H9 (cell line): ENCODE measurements at regions not wholly inside any gene's neighbourhood (a gene's known extent, or its start where the extent isn't known, plus 50 kb on each side); places are given as distances from the start of the nearest gene placed in this dataset.

Experiments
- DNase-seq: peaks from one replicate; pipeline ENCODE4 v3.0.0-alpha.2; 2017
- H2AFZ ChIP-seq: one replicate; pipeline ENCODE4 v1.6.1; 2013; ENCODE audit warnings: mild to moderate bottlenecking, low read length, control low read depth, moderate library complexity
- H2AK5ac ChIP-seq: 2 replicates; pipeline ENCODE4 v1.6.1; 2013; ENCODE audit warnings: low read length, control low read depth, mixed read lengths; ENCODE audit not compliant: insufficient read length
- H2BK120ac ChIP-seq: one replicate; pipeline ENCODE4 v1.6.1; 2013; ENCODE audit warnings: low read depth, mild to moderate bottlenecking, low read length, control low read depth, inconsistent platforms; ENCODE audit not compliant: poor library complexity, severe bottlenecking
- H2BK12ac ChIP-seq: 2 replicates; pipeline ENCODE4 v1.6.1; 2013; ENCODE audit warnings: low read length, control low read depth, mixed read lengths, low read depth; ENCODE audit not compliant: insufficient read length
- H2BK15ac ChIP-seq: 2 replicates; pipeline ENCODE4 v1.6.1; 2013; ENCODE audit warnings: low read depth, low read length, control low read depth
- H2BK20ac ChIP-seq: one replicate; pipeline ENCODE4 v1.6.1; 2013; ENCODE audit warnings: low read depth, mild to moderate bottlenecking, low read length, control low read depth, inconsistent platforms; ENCODE audit not compliant: poor library complexity, severe bottlenecking
- H2BK5ac ChIP-seq: 2 replicates; pipeline ENCODE4 v1.6.1; 2013; ENCODE audit warnings: low read length, control low read depth, mixed read lengths; ENCODE audit not compliant: insufficient read length
- H3K14ac ChIP-seq: 2 replicates; pipeline ENCODE4 v1.6.1; 2013; ENCODE audit warnings: low read length, control low read depth; ENCODE audit not compliant: insufficient read depth
- H3K18ac ChIP-seq: 2 replicates; pipeline ENCODE4 v1.6.1; 2013; ENCODE audit warnings: low read depth, mild to moderate bottlenecking, mixed read lengths, low read length, control low read depth; ENCODE audit not compliant: insufficient read length
- H3K23ac ChIP-seq: 2 replicates; pipeline ENCODE4 v1.6.1; 2013; ENCODE audit warnings: low read length, control low read depth, mixed read lengths, low read depth; ENCODE audit not compliant: insufficient read length
- H3K23me2 ChIP-seq: 2 replicates; pipeline ENCODE4 v1.6.1; 2013; ENCODE audit warnings: low read depth, mild to moderate bottlenecking, mixed read lengths, low read length, control low read depth; ENCODE audit not compliant: insufficient read length, poor library complexity, severe bottlenecking
- H3K27ac ChIP-seq: 2 replicates; pipeline ENCODE4 v1.5.1; 2013; ENCODE audit warnings: low read length, control low read depth, mixed read lengths, low read depth; ENCODE audit not compliant: insufficient read length
- H3K27me3 ChIP-seq: 2 replicates; pipeline ENCODE4 v1.6.1; 2013; ENCODE audit warnings: low read length, control low read depth, inconsistent platforms; ENCODE audit not compliant: insufficient read depth
- H3K4ac ChIP-seq: 2 replicates; pipeline ENCODE4 v1.6.1; 2013; ENCODE audit warnings: low read depth, mild to moderate bottlenecking, control low read depth, inconsistent platforms, low read length, moderate library complexity
- H3K4me1 ChIP-seq: 2 replicates; pipeline ENCODE4 v1.6.1; 2013; ENCODE audit warnings: low read length, control low read depth, inconsistent platforms; ENCODE audit not compliant: insufficient read depth
- H3K4me2 ChIP-seq: 2 replicates; pipeline ENCODE4 v1.6.1; 2013; ENCODE audit warnings: low read length, control low read depth, mixed read lengths; ENCODE audit not compliant: insufficient read length, insufficient read depth
- H3K56ac ChIP-seq: 2 replicates; pipeline ENCODE4 v1.6.1; 2013; ENCODE audit warnings: low read depth, mild to moderate bottlenecking, mixed read lengths, low read length, control low read depth; ENCODE audit not compliant: insufficient read length
- H3K79me1 ChIP-seq: 2 replicates; pipeline ENCODE4 v1.6.1; 2013; ENCODE audit warnings: low read depth, mild to moderate bottlenecking, moderate library complexity, low read length, control low read depth, inconsistent platforms; ENCODE audit not compliant: insufficient read depth, poor library complexity, severe bottlenecking
- H3K79me2 ChIP-seq: 2 replicates; pipeline ENCODE4 v1.6.1; 2013; ENCODE audit warnings: low read length, control low read depth, inconsistent platforms; ENCODE audit not compliant: insufficient read depth
- H3K9ac ChIP-seq: 2 replicates; pipeline ENCODE4 v1.6.1; 2013; ENCODE audit warnings: low read length, control low read depth, mixed read lengths; ENCODE audit not compliant: insufficient read length; ENCODE audit errors: extremely low read depth
- H3K9me3 ChIP-seq: one replicate; pipeline ENCODE4 v1.6.1; 2013; ENCODE audit warnings: low read depth, low read length, inconsistent platforms; ENCODE audit not compliant: control insufficient read depth
- H3T11ph ChIP-seq: one replicate; pipeline ENCODE4 v1.6.1; 2013; ENCODE audit warnings: mild to moderate bottlenecking, low read length, control low read depth, inconsistent platforms
- H4K20me1 ChIP-seq: one replicate; pipeline ENCODE4 v1.6.1; 2013; ENCODE audit not compliant: control insufficient read depth, insufficient read length, insufficient read depth
- H4K5ac ChIP-seq: 2 replicates; pipeline ENCODE4 v1.6.1; 2013; ENCODE audit warnings: low read depth, mild to moderate bottlenecking, mixed read lengths, low read length, control low read depth; ENCODE audit not compliant: insufficient read length
- H4K8ac ChIP-seq: replicated peaks from 2 replicates; pipeline ENCODE4 v1.6.1; 2013; ENCODE audit warnings: low read length, control low read depth, mixed read lengths, low read depth; ENCODE audit not compliant: insufficient read length
- H4K91ac ChIP-seq: 2 replicates; pipeline ENCODE4 v1.6.1; 2013; ENCODE audit warnings: low read depth, mild to moderate bottlenecking, moderate library complexity, mixed read lengths, low read length, control low read depth; ENCODE audit not compliant: insufficient read length
- H3K27ac Mint-ChIP-seq, 3 experiments: 2 replicates in 2 of 3; 3 replicates in 1 of 3; pipeline ENCODE4 v1.8.0; 2020 to 2021; ENCODE audit warnings: mixed read lengths in 3 of 3, mild to moderate bottlenecking in 1 of 3, moderate library complexity in 1 of 3
- H3K27me3 Mint-ChIP-seq: 2 replicates; pipeline ENCODE4 v1.8.0; 2021; ENCODE audit warnings: low read depth, mild to moderate bottlenecking, moderate library complexity, mixed read lengths
- H3K36me3 Mint-ChIP-seq, 3 experiments: 2 replicates in 2 of 3; 3 replicates in 1 of 3; pipeline ENCODE4 v1.8.0; 2020 to 2021; ENCODE audit warnings: low read depth in 3 of 3, mixed read lengths in 3 of 3; ENCODE audit not compliant: insufficient read depth in 1 of 3
- H3K4me1 Mint-ChIP-seq, 2 experiments: 2 replicates each; pipeline ENCODE4 v1.8.0; 2020; ENCODE audit warnings: mixed read lengths in 2 of 2
- H3K4me3 Mint-ChIP-seq, 2 experiments: 2 replicates in 1 of 2; 3 replicates in 1 of 2; pipeline ENCODE4 v1.8.0; 2020 to 2021; ENCODE audit warnings: mild to moderate bottlenecking in 2 of 2, mixed read lengths in 2 of 2, moderate library complexity in 1 of 2
- H3K9me3 Mint-ChIP-seq, 2 experiments: 2 replicates in 1 of 2; 3 replicates in 1 of 2; pipeline ENCODE4 v1.8.0; 2020; ENCODE audit warnings: mild to moderate bottlenecking in 2 of 2, mixed read lengths in 2 of 2, moderate library complexity in 1 of 2
- CTCF ChIP-seq: fragments of 200-600 bp; sonication (generic); conservative IDR thresholded peaks from 3 replicates; pipeline ENCODE4 v1.8.0; 2021; ENCODE audit warnings: antibody characterized with exemption, mild to moderate bottlenecking

- no peak overlapping the region for H3K23ac ChIP-seq
- H3K36me3 Mint-ChIP-seq = peaks cover 3 to 6% (median 6%) of the 10 kb centered on the region in 3 experiments; a peak in 6 of 7 replicates
Observed at GRCh38 chr12:47548401-47548800, 157.4 kb downstream of the RPAP3 start.

More at GRCh38 chr12:47548401-47548800, 157.4 kb downstream of the RPAP3 start:
- peaks cover 5 to 6% of the 10 kb centered on the region in 2 experiments for H3K9me3 Mint-ChIP-seq
- no peaks in the 10 kb centered on the region for H3K27me3 ChIP-seq
- no peak overlapping the region for H4K91ac ChIP-seq
- no peaks in the 10 kb centered on the region for H3K4me1 ChIP-seq
- no peak overlapping the region for H2BK20ac ChIP-seq
- no peak overlapping the region for H3K27ac Mint-ChIP-seq
- no peaks in the 10 kb centered on the region for H3K79me1 ChIP-seq
- H4K5ac ChIP-seq = no peak overlapping the region
- H3K56ac ChIP-seq = no peak overlapping the region
- H3K4me2 ChIP-seq = no peak overlapping the region
- DNase-seq = no peak
- H2BK15ac ChIP-seq = no peak overlapping the region
- no peaks in the 10 kb centered on the region for H3K9me3 ChIP-seq
- H3K9ac ChIP-seq = no peak overlapping the region
- H3K18ac ChIP-seq = no peak overlapping the region
- H3K4ac ChIP-seq = no peak overlapping the region
- no peak overlapping the region for H3K14ac ChIP-seq
- TF ChIP-seq CTCF = no peak
- no peaks in the 10 kb centered on the region for H3K23me2 ChIP-seq
- no peak overlapping the region for H2AFZ ChIP-seq
- H2BK120ac ChIP-seq = no peak overlapping the region
- no peak overlapping the region for H2BK5ac ChIP-seq
- no peak overlapping the region for H2AK5ac ChIP-seq
- no peaks in the 10 kb centered on the region for H3K4me1 Mint-ChIP-seq
- no peaks in the 10 kb centered on the region for H4K20me1 ChIP-seq
- no peak overlapping the region for H3T11ph ChIP-seq
- no peak overlapping the region for H2BK12ac ChIP-seq
- no peak overlapping the region for H3K4me3 Mint-ChIP-seq
- H3K27ac ChIP-seq = no peak overlapping the region
- no peaks in the 10 kb centered on the region for H3K79me2 ChIP-seq
- H4K8ac ChIP-seq = no peak overlapping the region
- no peaks in the 10 kb centered on the region for H3K27me3 Mint-ChIP-seq
